AG08395 (cell line): ENCODE measurements at regions not wholly inside any gene's neighbourhood (a gene's known extent, or its start where the extent isn't known, plus 50 kb on each side); places are given as distances from the start of the nearest gene placed in this dataset.
"Not testable (repeated sequence)": the region's sequence is repeated elsewhere in the genome, so short reads cannot be mapped to it uniquely, and the experiment has no call there.

ENCODE experiments used
- DNase-seq: peaks from one replicate; pipeline ENCODE4 v3.0.0; 2012; ENCODE audit warnings: mixed read lengths, low spot score

- no peak for DNase-seq
Measured at GRCh38 chr22:33142282-33143055, 84.3 kb upstream of the SYN3 start.

GRCh38 chr22:33139937-33140336, 81.8 kb upstream of the SYN3 start:
- DNase-seq: no peak

- DNase-seq: not testable (repeated sequence)
Measured at GRCh38 chr22:33138333-33138732, 80.2 kb upstream of the SYN3 start.

- DNase-seq: no peak
Measured at GRCh38 chr22:33130473-33130872, 72.3 kb upstream of the SYN3 start.

- no peak for DNase-seq
Measured at GRCh38 chr22:33129621-33130020, 71.4 kb upstream of the SYN3 start.

GRCh38 chr22:33126881-33127280, 68.7 kb upstream of the SYN3 start:
- DNase-seq: peak; percentile 34

- no peak for DNase-seq
Measured at GRCh38 chr22:33124471-33124870, 66.3 kb upstream of the SYN3 start.

GRCh38 chr22:33122439-33122838, 64.3 kb upstream of the SYN3 start:
- DNase-seq: not testable (repeated sequence)

- DNase-seq: no peak
Measured at GRCh38 chr22:33119044-33119443, 60.9 kb upstream of the SYN3 start.

- no peak for DNase-seq
Measured at GRCh38 chr22:33117821-33118220, 59.6 kb upstream of the SYN3 start.

GRCh38 chr22:33116841-33117547, 58.8 kb upstream of the SYN3 start:
- DNase-seq: peak; percentile 34

- DNase-seq: no peak
Measured at GRCh38 chr22:33114565-33114964, 56.4 kb upstream of the SYN3 start.

- no peak for DNase-seq
Measured at GRCh38 chr22:33112580-33112979, 54.4 kb upstream of the SYN3 start.

GRCh38 chr22:33111491-33111890, 53.3 kb upstream of the SYN3 start:
- DNase-seq: no peak

- peak; percentile 40 for DNase-seq
Measured at GRCh38 chr22:33110562-33111163, 52.5 kb upstream of the SYN3 start.

GRCh38 chr22:33109514-33110430, 51.6 kb upstream of the SYN3 start:
- no peak for DNase-seq

GRCh38 chr22:33108037-33108436, 49.9 kb upstream of the SYN3 start:
- no peak for DNase-seq
